DND-41 (cell line): ENCODE measurements at regions not wholly inside any gene's neighbourhood (a gene's known extent, or its start where the extent isn't known, plus 50 kb on each side); places are given as distances from the start of the nearest gene placed in this dataset.

Experiments used
- ATAC-seq: fragments of 200-7000 bp; cut with Tn5 transposase; 3 replicates; pipeline ENCODE4 v1.9.1; 2021; ENCODE audit warnings: low read depth; ENCODE audit not compliant: insufficient read depth
- DNase-seq: peaks from one replicate; pipeline ENCODE4 v3.0.0-alpha.2; 2020
- H2AFZ ChIP-seq: 2 replicates; pipeline ENCODE4 v1.6.0; 2012; ENCODE audit warnings: low read depth, low read length
- H3K27ac ChIP-seq: 2 replicates; pipeline ENCODE4 v1.5.1; 2012; ENCODE audit warnings: low read length, inconsistent platforms
- H3K27me3 ChIP-seq: fragments of 200-600 bp; sonication (generic); 2 replicates; pipeline ENCODE4 v1.6.0; 2012; ENCODE audit warnings: low read length, mild to moderate bottlenecking, inconsistent platforms; ENCODE audit not compliant: insufficient read depth, poor library complexity
- H3K36me3 ChIP-seq: 2 replicates; pipeline ENCODE4 v1.5.1; 2012; ENCODE audit warnings: low read length, inconsistent platforms; ENCODE audit not compliant: insufficient read depth
- H3K4me1 ChIP-seq: 2 replicates; pipeline ENCODE4 v1.5.1; 2012; ENCODE audit warnings: mild to moderate bottlenecking, low read length; ENCODE audit not compliant: insufficient read depth
- H3K4me2 ChIP-seq: 2 replicates; pipeline ENCODE4 v1.6.0; 2012; ENCODE audit warnings: mild to moderate bottlenecking, moderate library complexity, low read length, inconsistent platforms; ENCODE audit not compliant: insufficient read depth
- H3K4me3 ChIP-seq, 2 experiments: fragments of 200-600 bp in 1 of 2; shearing (Covaris generic) in 1 of 2; 2 replicates each; pipeline ENCODE4 v1.5.1; 2012 to 2016; ENCODE audit warnings: inconsistent platforms in 2 of 2, low read length in 2 of 2, mild to moderate bottlenecking in 2 of 2, low read depth in 1 of 2, moderate library complexity in 1 of 2
- H3K79me2 ChIP-seq: 2 replicates; pipeline ENCODE4 v1.6.0; 2012; ENCODE audit warnings: low read length, inconsistent platforms; ENCODE audit not compliant: insufficient read depth
- H3K9ac ChIP-seq: 2 replicates; pipeline ENCODE4 v1.6.0; 2012; ENCODE audit warnings: low read depth, mild to moderate bottlenecking, inconsistent platforms, low read length, moderate library complexity
- H3K9me3 ChIP-seq: 2 replicates; pipeline ENCODE4 v1.5.1; 2012; ENCODE audit warnings: low read length, moderate library complexity, mild to moderate bottlenecking, inconsistent platforms; ENCODE audit not compliant: insufficient read depth, severe bottlenecking
- H4K20me1 ChIP-seq: 2 replicates; pipeline ENCODE4 v1.6.0; 2012; ENCODE audit warnings: low read length; ENCODE audit not compliant: insufficient read depth
- CTCF ChIP-seq: IDR thresholded peaks from 2 replicates; pipeline ENCODE4 v1.5.1; 2012; ENCODE audit warnings: borderline replicate concordance, low read length, moderate library complexity, mild to moderate bottlenecking; ENCODE audit not compliant: poor library complexity, severe bottlenecking; ENCODE audit errors: extremely low read depth
- EZH2 ChIP-seq: IDR thresholded peaks from 3 replicates; pipeline ENCODE4 v1.6.1; 2012; ENCODE audit warnings: borderline replicate concordance, low read depth, mild to moderate bottlenecking, moderate library complexity, low read length, inconsistent platforms; ENCODE audit not compliant: severe bottlenecking

- Histone ChIP-seq H3K4me2 (no peak overlapping the region), H3K27me3 (no peaks in the 10 kb centered on the region), H3K4me1 (no peaks in the 10 kb centered on the region), H3K27ac (no peak overlapping the region), H2AFZ (no peak overlapping the region), H3K79me2 (no peaks in the 10 kb centered on the region), H3K36me3 (no peaks in the 10 kb centered on the region), H3K9me3 (no peaks in the 10 kb centered on the region), H3K9ac (no peak overlapping the region), H3K4me3 (no peak overlapping the region), H4K20me1 (no peaks in the 10 kb centered on the region)
- TF ChIP-seq EZH2 (no peak), CTCF (no peak)
- DNase-seq = no peak
- no peak for ATAC-seq
These were observed 904.1 kb downstream of the RPA4 start for GRCh38 chrX:97787849-97788248.

GRCh38 chrX:97790850-97791249 lies 907.1 kb downstream of the RPA4 start:
- no peak overlapping the region for H2AFZ ChIP-seq
- TF ChIP-seq CTCF = no peak
- no peaks in the 10 kb centered on the region for H3K27me3 ChIP-seq
- no peak overlapping the region for H3K27ac ChIP-seq
- no peaks in the 10 kb centered on the region for H3K9me3 ChIP-seq
- H3K4me1 ChIP-seq = no peaks in the 10 kb centered on the region
- H3K9ac ChIP-seq = no peak overlapping the region
- DNase-seq (peak; percentile 9), ATAC-seq (peak; percentile 95)
- no peaks in the 10 kb centered on the region for H3K79me2 ChIP-seq
- H4K20me1 ChIP-seq = no peaks in the 10 kb centered on the region
- H3K4me2 ChIP-seq = no peak overlapping the region
- no peaks in the 10 kb centered on the region for H3K36me3 ChIP-seq
- H3K4me3 ChIP-seq = no peak overlapping the region

GRCh38 chrX:97797076-97797475 lies 913.4 kb downstream of the RPA4 start:
- Histone ChIP-seq H3K36me3 (no peaks in the 10 kb centered on the region), H3K79me2 (no peaks in the 10 kb centered on the region), H3K27ac (no peak overlapping the region), H2AFZ (no peak overlapping the region), H3K9ac (no peak overlapping the region), H3K4me2 (no peak overlapping the region), H3K4me3 (no peak overlapping the region), H3K9me3 (no peaks in the 10 kb centered on the region), H4K20me1 (no peaks in the 10 kb centered on the region), H3K27me3 (no peaks in the 10 kb centered on the region), H3K4me1 (no peaks in the 10 kb centered on the region)
- no peak for DNase-seq
- ATAC-seq = no peak
- TF ChIP-seq CTCF (no peak), EZH2 (no peak)

GRCh38 chrX:97806238-97806637 lies 922.5 kb downstream of the RPA4 start:
- Histone ChIP-seq H3K9me3 (no peaks in the 10 kb centered on the region), H3K27ac (no peak overlapping the region), H3K36me3 (no peaks in the 10 kb centered on the region), H3K9ac (no peak overlapping the region), H3K4me3 (no peak overlapping the region), H3K4me1 (no peaks in the 10 kb centered on the region), H2AFZ (no peak overlapping the region), H3K4me2 (no peak overlapping the region), H4K20me1 (no peaks in the 10 kb centered on the region), H3K27me3 (no peaks in the 10 kb centered on the region), H3K79me2 (no peaks in the 10 kb centered on the region)
- no peak for DNase-seq
- TF ChIP-seq EZH2 (no peak), CTCF (no peak)
- ATAC-seq = no peak
